NCI-H146 treated with DMSO at 0.1 percent for 48 hours (cell line): ENCODE measurements at regions not wholly inside any gene's neighbourhood (a gene's known extent, or its start where the extent isn't known, plus 50 kb on each side); places are given as distances from the start of the nearest gene placed in this dataset.

Experiments used
- DNase-seq: peaks from one replicate; lab custom pipeline; 2025; ENCODE audit not compliant: unreplicated experiment; lab: John Stamatoyannopoulos, UW

- DNase-seq = no peak
Measured at GRCh38 chr7:340979-341694, 51.2 kb downstream of the FOXL3 start.

- DNase-seq = no peak
Measured at GRCh38 chr7:341841-342638, 52.1 kb downstream of the FOXL3 start.

DNA sequence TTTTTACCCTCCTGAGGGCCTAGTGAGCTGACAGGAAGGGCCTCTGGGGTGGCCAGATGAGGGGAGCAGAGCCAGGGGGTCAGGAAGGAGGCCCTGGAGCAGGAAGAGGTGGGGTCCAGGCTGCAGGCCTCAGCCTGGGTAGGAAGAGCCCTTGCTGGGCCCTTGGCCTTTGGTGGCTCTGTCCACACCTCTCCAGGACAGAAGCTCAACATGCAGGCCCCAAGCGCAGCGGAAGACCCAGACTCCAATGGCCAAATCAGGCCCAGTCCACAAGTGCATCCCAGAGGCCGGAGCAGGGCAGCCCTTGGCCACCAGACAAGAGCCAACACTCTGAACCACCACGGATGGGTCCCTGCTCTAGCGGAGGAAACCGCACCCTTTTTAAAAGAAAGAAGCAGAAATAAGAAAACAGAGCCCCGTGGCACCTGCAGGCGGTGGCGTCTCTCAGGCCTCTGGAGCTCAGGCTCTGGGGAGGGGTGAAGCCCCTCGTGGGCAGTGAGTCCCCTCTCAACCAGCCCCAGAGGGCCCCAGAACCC lies 52.8 kb downstream of the FOXL3 start:
- DNase-seq = no peak

DNA sequence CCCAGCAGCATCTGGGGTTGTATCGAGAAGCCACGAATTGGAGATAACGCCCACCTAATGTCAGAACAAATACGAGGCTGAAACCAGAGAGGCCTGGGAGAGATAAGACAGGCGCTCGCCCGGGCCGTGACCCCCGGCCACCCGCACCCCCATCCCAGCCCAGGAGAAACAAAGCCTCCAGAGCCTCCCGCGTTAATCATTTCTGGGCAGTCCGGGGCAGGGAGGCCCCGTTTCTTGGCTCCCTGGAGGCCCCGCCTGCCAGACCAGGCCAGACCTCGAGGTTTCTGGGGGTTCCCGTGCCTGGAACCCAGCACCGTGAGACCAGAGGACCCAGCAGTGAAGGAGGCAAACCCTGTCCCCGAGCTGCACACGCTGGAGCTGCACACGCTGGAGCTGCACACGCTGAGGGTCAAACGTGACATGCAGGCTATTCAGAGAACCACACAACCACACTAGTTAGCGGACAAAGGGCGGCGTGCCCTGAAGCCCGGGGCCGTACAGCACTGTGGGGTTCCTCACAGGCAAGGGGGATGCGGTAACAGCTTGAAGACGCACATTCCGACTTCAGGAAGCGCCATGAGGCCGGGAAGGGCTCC lies 53.4 kb downstream of the FOXL3 start:
- DNase-seq = no peak

GRCh38 chr7:343864-344607 lies 54.1 kb downstream of the FOXL3 start:
- no peak for DNase-seq

- DNase-seq = no peak
Measured at GRCh38 chr7:344608-344994, 54.6 kb downstream of the FOXL3 start.

GRCh38 chr7:346116-346898 lies 56.3 kb downstream of the FOXL3 start:
- no peak for DNase-seq

- DNase-seq = no peak
Measured at GRCh38 chr7:347001-347590, 57.1 kb downstream of the FOXL3 start.

GRCh38 chr7:347644-348479 lies 57.9 kb downstream of the FOXL3 start:
- peak; percentile 20 for DNase-seq

DNA sequence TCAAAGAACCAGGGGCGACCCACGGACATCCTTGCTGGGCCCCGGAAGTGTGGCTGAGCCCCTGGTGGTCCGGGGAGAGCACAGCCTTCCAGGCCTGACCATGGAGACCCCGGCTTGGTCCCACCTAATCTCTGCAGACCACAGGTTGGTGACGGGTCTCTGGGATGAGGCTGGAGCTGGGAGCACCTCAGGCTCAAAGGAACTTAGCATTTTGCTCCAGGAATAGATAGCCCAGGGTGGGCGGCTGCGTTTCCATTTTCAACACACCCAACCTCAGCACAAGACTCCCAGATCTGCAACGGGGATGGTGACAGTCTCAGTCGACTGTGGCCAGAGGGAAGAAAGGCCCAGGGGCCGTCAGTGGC lies 58.5 kb downstream of the FOXL3 start:
- no peak for DNase-seq

- no peak for DNase-seq
Measured at GRCh38 chr7:348962-349743, 59.2 kb downstream of the FOXL3 start.

GRCh38 chr7:351256-351655 lies 61.3 kb downstream of the FOXL3 start:
- DNase-seq = no peak

DNA sequence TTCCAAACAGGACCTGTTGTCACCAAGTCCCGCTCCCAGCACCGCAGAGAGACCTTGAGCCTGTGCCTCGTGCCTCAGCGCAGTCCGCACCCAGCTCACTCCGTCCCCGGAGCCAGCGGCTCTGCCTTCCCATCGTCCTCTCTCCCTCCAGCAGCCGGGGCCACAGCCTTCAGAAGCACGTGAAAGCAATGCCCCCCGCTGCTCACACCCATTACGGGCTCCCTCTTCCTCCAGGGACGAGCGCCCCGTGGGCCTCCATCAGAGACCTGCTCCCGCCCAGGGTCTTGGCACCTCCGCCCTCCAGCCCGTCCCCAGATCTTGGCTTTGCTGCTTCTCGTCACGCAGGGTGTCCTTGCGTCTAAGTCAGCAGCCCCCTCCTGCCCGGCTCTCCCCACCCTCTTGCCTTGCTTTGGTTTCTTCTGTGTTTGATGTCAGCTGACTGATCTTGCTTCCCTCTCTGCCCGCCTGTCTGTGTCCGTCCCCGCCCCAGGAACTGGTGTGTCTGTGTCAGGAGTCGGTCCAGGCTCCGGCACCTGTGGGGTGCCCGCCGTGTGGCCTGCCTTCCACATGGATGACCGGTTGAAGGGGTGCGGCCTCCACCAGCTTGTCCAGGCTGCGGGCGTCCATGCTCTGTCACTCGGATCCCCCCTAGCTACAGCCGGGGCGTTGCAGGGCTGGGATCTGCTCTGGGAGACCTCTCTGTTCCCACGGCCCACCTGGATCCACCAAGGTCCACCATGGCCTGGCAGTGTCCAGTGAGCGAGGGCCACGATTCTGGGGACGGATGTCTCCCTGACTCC lies 61.9 kb downstream of the FOXL3 start:
- DNase-seq = no peak

- no peak for DNase-seq
Measured at GRCh38 chr7:353746-354325, 63.9 kb downstream of the FOXL3 start.

- DNase-seq = no peak
Measured at GRCh38 chr7:354597-355470, 64.9 kb downstream of the FOXL3 start.

- DNase-seq = no peak
Measured at GRCh38 chr7:355568-355967, 65.6 kb downstream of the FOXL3 start.
